GM21515 (cell line): ENCODE measurements at regions not wholly inside any gene's neighbourhood (a gene's known extent, or its start where the extent isn't known, plus 50 kb on each side); places are given as distances from the start of the nearest gene placed in this dataset.
"Not testable (repeated sequence)": the region's sequence is repeated elsewhere in the genome, so short reads cannot be mapped to it uniquely, and the experiment has no call there.

Experiments used
- ATAC-seq: cut with Tn5 transposase; IDR thresholded peaks from one replicate; pipeline ENCODE4 v1.9.1; 2021; ENCODE audit not compliant: unreplicated experiment

GRCh38 chr1:185442050-185442449 is 125.0 kb upstream of the IVNS1ABP start:
- ATAC-seq = no peak

GRCh38 chr1:185441605-185442004 is 124.6 kb upstream of the IVNS1ABP start:
- ATAC-seq = no peak

GRCh38 chr1:185440877-185441276 is 123.8 kb upstream of the IVNS1ABP start:
- no peak for ATAC-seq

GRCh38 chr1:185439727-185440415 is 122.8 kb upstream of the IVNS1ABP start:
- ATAC-seq = peak; percentile 81

- no peak for ATAC-seq
Measured at GRCh38 chr1:185438936-185439335, 121.9 kb upstream of the IVNS1ABP start.

GRCh38 chr1:185435696-185436379 is 118.8 kb upstream of the IVNS1ABP start:
- ATAC-seq = no peak

GRCh38 chr1:185434721-185435120 is 117.7 kb upstream of the IVNS1ABP start:
- no peak for ATAC-seq

GRCh38 chr1:185433667-185434066 is 116.6 kb upstream of the IVNS1ABP start:
- no peak for ATAC-seq

GRCh38 chr1:185432948-185433347 is 115.9 kb upstream of the IVNS1ABP start:
- ATAC-seq = no peak

GRCh38 chr1:185431612-185432011 is 114.6 kb upstream of the IVNS1ABP start:
- no peak for ATAC-seq

- ATAC-seq = not testable (repeated sequence)
Measured at GRCh38 chr1:185429668-185430067, 112.6 kb upstream of the IVNS1ABP start.

GRCh38 chr1:185427776-185428175 is 110.7 kb upstream of the IVNS1ABP start:
- ATAC-seq = no peak

- ATAC-seq = no peak
Measured at GRCh38 chr1:185427264-185427663, 110.2 kb upstream of the IVNS1ABP start.

- no peak for ATAC-seq
Measured at GRCh38 chr1:185426848-185427247, 109.8 kb upstream of the IVNS1ABP start.

GRCh38 chr1:185425163-185425562 is 108.1 kb upstream of the IVNS1ABP start:
- ATAC-seq = no peak

GRCh38 chr1:185421485-185422107 is 104.6 kb upstream of the IVNS1ABP start:
- ATAC-seq = no peak

GRCh38 chr1:185420588-185421081 is 103.6 kb upstream of the IVNS1ABP start:
- ATAC-seq = no peak

- no peak for ATAC-seq
Measured at GRCh38 chr1:185419718-185420117, 102.7 kb upstream of the IVNS1ABP start.

- ATAC-seq = no peak
Measured at GRCh38 chr1:185418472-185418871, 101.4 kb upstream of the IVNS1ABP start.

- ATAC-seq = no peak
Measured at GRCh38 chr1:185412385-185413087, 95.5 kb upstream of the IVNS1ABP start.

- ATAC-seq = no peak
Measured at GRCh38 chr1:185409763-185410528, 92.9 kb upstream of the IVNS1ABP start.
